Erythroblast (primary cell): ENCODE measurements at regions not wholly inside any gene's neighbourhood (a gene's known extent, or its start where the extent isn't known, plus 50 kb on each side); places are given as distances from the start of the nearest gene placed in this dataset.
A peak's percentile ranks its signal among the peaks of the same experiment; 100 is the strongest.

Experiments
- DNase-seq, 2 experiments: peaks; one replicate each; lab custom pipeline; 2025; lab: John Stamatoyannopoulos, UW
- GATA1 ChIP-seq: IDR thresholded peaks from 2 replicates; pipeline ENCODE4 v1.6.1; 2011; ENCODE audit warnings: low read depth, mild to moderate bottlenecking, control low read depth, low read length, moderate library complexity
- POLR2A ChIP-seq: IDR thresholded peaks from 2 replicates; pipeline ENCODE4 v1.6.1; 2011; ENCODE audit warnings: mild to moderate bottlenecking, low read length

GRCh38 chrX:117215683-117216082 lies 752.9 kb upstream of the CT83 start:
- TF ChIP-seq POLR2A = no peak
- TF ChIP-seq GATA1 = no peak

GRCh38 chrX:117196481-117196880 lies 733.7 kb upstream of the CT83 start:
- no peak for TF ChIP-seq POLR2A
- no peak for DNase-seq

More at GRCh38 chrX:117215683-117216082, 752.9 kb upstream of the CT83 start:
- DNase-seq = no peak

GRCh38 chrX:117147249-117147648 lies 684.5 kb upstream of the CT83 start:
- DNase-seq = no peak
- no peak for TF ChIP-seq POLR2A
- no peak for TF ChIP-seq GATA1

GRCh38 chrX:117138070-117138469 lies 675.3 kb upstream of the CT83 start:
- TF ChIP-seq GATA1 = no peak
- TF ChIP-seq POLR2A = no peak
- DNase-seq = no peak

- DNase-seq = no peak
- TF ChIP-seq POLR2A = no peak
Observed at GRCh38 chrX:117134983-117135382, 672.2 kb upstream of the CT83 start.

- TF ChIP-seq GATA1 (no peak), POLR2A (no peak)
- no peak for DNase-seq
Observed at GRCh38 chrX:117120700-117121099, 657.9 kb upstream of the CT83 start.

GRCh38 chrX:117096528-117096927 lies 633.8 kb upstream of the CT83 start:
- DNase-seq = no peak
- TF ChIP-seq GATA1 (no peak), POLR2A (no peak)

GRCh38 chrX:117095393-117095792 lies 632.6 kb upstream of the CT83 start:
- TF ChIP-seq POLR2A (no peak), GATA1 (no peak)
- DNase-seq = no peak

GRCh38 chrX:117094149-117094548 lies 631.4 kb upstream of the CT83 start:
- no peak for TF ChIP-seq GATA1
- no peak for TF ChIP-seq POLR2A
- DNase-seq = peak in 1 of 2 experiments; percentile 0

GRCh38 chrX:117093319-117093718 lies 630.5 kb upstream of the CT83 start:
- no peak for DNase-seq
- TF ChIP-seq POLR2A = no peak
- no peak for TF ChIP-seq GATA1

GRCh38 chrX:117092641-117093040 lies 629.9 kb upstream of the CT83 start:
- no peak for TF ChIP-seq POLR2A
- TF ChIP-seq GATA1 = no peak
- DNase-seq = no peak

- TF ChIP-seq GATA1 (no peak), POLR2A (no peak)
- DNase-seq = no peak
Observed at GRCh38 chrX:117063224-117063623, 600.4 kb upstream of the CT83 start.

GRCh38 chrX:117059848-117060247 lies 597.1 kb upstream of the CT83 start:
- no peak for TF ChIP-seq GATA1
- no peak for TF ChIP-seq POLR2A
- no peak for DNase-seq

GRCh38 chrX:117053260-117053659 lies 590.5 kb upstream of the CT83 start:
- DNase-seq = no peak
- TF ChIP-seq POLR2A (no peak), GATA1 (no peak)

GRCh38 chrX:117038918-117039440 lies 576.2 kb upstream of the CT83 start:
- TF ChIP-seq POLR2A (no peak), GATA1 (no peak)
- no peak for DNase-seq

- TF ChIP-seq POLR2A = no peak
- no peak for TF ChIP-seq GATA1
- no peak for DNase-seq
Observed at GRCh38 chrX:117010243-117010642, 547.5 kb upstream of the CT83 start.

- DNase-seq = no peak
- TF ChIP-seq GATA1 = no peak
- no peak for TF ChIP-seq POLR2A
Observed at GRCh38 chrX:117002981-117003380, 540.2 kb upstream of the CT83 start.
